ENCODE measurements at regions not wholly inside any gene's neighbourhood (a gene's known extent, or its start where the extent isn't known, plus 50 kb on each side); places are given as distances from the start of the nearest gene placed in this dataset.

DNA sequence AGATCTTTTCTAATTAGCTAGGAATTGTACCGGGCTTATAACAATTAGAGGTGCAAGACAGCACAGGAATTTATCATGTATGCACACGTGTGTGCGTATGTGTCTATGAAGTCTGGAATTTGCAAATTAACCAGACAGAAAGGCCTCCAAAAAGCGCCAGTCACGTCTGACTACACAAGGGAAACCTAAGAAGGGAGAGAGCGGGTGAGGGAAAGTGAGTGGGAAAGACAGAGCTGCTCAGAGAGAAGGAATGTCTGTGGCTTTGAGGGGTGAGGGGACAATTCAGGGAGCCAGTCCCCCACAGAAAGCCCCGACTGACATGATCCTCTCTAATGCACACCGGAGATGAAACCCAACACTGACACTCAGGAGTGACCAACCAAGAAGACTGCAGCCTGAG, 197.7 kb upstream of the SH3BP4 start:
- in situ Hi-C loops (cut with MboI; ENCODE audit: low sequenced_read_pairs, unreplicated experiment): no loop called here
- no peak for DNase-seq (ENCODE audit: low spot score)
- no peak for TF ChIP-seq CTCF (IDR thresholded peaks at IDR 0.05; ENCODE audit: borderline replicate concordance, control extremely low read depth, extremely low read depth, insufficient read depth, missing control alignments)

DNA sequence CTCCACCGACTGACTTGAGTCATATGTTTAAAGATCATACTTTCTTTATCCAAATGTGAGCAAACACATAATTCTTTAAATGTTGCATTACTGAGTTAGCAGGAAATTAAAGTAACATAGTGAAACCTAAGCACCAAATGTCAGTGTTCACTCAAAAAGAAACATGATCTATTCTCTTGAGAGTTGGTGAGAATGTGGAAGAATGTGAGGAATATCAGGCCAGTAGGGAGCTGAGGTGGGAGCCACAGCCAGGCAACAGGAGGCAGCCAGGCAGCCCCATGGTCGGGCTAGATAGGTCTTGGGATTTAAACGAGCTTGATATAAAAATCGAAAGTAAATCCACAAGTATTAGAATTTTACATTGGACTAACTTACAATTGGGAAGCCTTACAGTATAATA, 198.1 kb upstream of the SH3BP4 start:
- DNase-seq (ENCODE audit: low spot score): no peak
- no peak for TF ChIP-seq CTCF (IDR thresholded peaks at IDR 0.05; ENCODE audit: borderline replicate concordance, control extremely low read depth, extremely low read depth, insufficient read depth, missing control alignments)
- in situ Hi-C loops (cut with MboI; ENCODE audit: low sequenced_read_pairs, unreplicated experiment): no loop called here

DNA sequence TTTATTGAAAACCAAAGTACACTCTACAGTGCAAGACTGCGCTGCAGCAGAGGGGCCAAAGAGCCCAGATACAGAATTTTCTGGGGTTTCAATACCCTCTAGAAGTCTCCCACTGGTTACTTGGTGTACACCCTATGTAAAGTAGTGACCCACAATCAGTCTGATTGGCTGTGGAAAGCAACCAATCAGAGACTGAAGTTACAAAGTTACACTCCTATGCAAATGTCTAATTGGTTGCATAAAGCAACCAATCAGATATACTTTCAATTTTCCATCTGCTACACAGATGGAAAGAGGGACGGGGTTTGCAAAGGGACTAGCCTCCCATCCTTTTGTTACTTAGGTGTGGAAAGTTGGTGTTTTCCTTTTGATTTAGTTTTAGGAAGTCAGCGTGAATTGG, 198.9 kb upstream of the SH3BP4 start:
- in situ Hi-C loops (cut with MboI; ENCODE audit: low sequenced_read_pairs, unreplicated experiment): no loop called here
- TF ChIP-seq CTCF (IDR thresholded peaks at IDR 0.05; ENCODE audit: borderline replicate concordance, control extremely low read depth, extremely low read depth, insufficient read depth, missing control alignments): no peak
- DNase-seq (ENCODE audit: low spot score): no peak

DNA sequence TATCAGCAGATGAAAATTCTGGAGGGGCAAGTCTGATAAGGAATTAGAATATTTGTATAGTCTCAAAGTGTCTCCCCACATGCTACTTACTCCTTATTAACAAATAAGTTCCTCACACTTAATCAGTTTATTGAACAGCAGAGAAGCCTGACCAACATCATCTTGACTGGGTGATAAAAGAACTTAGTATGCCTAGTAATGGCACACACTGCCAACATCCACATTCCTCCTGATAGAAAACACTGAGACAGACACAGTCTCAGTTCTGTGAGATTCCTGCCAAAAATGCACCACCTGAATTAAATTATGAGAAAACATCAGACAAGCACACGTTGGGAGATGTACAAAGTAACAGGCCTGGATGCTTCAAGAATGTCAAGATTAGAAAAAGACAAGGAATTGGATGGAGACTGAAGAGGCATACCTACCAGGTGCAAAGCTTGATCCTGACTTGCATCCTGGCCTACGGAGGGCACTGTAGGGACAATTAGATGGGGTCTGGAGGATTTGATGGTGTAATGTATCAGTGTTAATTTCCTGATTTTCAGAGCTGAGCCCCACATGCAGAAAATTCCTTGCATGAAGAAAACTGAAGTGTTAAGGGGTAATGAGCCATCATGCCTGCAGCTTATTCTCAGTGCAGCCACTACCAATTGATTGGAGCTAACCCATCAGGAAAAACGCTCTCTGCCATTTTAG, 200.4 kb upstream of the SH3BP4 start:
- in situ Hi-C loops (cut with MboI; ENCODE audit: low sequenced_read_pairs, unreplicated experiment): no loop called here

DNA sequence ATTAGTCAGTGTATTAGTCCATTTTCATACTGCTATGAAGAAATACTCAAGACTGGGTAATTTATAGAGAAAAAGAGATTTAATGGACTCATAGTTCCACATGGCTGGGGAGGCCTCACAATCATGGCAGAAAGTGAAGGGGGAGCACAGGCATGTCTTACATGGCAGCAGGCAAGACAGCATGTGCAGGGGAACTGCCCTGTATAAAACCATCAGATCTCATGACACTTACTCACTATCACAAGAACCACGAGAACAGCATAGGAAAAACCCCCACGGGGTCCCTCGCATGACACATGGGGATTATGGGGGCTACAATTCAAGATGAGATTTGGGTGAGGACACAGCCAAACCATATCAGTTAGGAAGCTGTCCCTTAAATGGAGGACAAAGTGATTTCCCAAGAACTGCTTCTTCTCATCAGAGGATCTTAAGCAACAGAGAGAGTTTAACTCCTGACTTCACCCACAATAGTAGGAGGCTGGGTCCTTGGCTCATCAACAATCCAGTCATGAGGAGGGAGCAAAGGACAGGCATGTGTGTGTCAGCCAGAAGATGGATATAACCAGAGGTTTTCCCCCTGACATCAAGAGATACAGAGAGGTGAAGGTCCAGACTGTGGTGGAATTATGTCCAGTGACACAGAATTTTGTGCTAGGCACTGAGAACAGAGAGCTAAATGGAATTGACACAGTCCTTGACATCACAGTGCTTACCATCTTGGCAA, 203.8 kb upstream of the SH3BP4 start:
- in situ Hi-C loops (cut with MboI; ENCODE audit: low sequenced_read_pairs, unreplicated experiment): no loop called here
- no peak for DNase-seq (ENCODE audit: low spot score)
- no peak for TF ChIP-seq CTCF (IDR thresholded peaks at IDR 0.05; ENCODE audit: borderline replicate concordance, control extremely low read depth, extremely low read depth, insufficient read depth, missing control alignments)

More for the DNA sequence above, 200.4 kb upstream of the SH3BP4 start:
- TF ChIP-seq CTCF (IDR thresholded peaks at IDR 0.05; ENCODE audit: borderline replicate concordance, control extremely low read depth, extremely low read depth, insufficient read depth, missing control alignments): no peak
- DNase-seq (ENCODE audit: low spot score): no peak

GRCh38 chr2:234747032-234747431, 204.8 kb upstream of the SH3BP4 start:
- no peak for DNase-seq (ENCODE audit: low spot score)
- TF ChIP-seq CTCF (IDR thresholded peaks at IDR 0.05; ENCODE audit: borderline replicate concordance, control extremely low read depth, extremely low read depth, insufficient read depth, missing control alignments): no peak
- in situ Hi-C loops (cut with MboI; ENCODE audit: low sequenced_read_pairs, unreplicated experiment): no loop called here

Data from GM13976 (cell line).